Neural cell (in vitro differentiated cells): ENCODE measurements at regions not wholly inside any gene's neighbourhood (a gene's known extent, or its start where the extent isn't known, plus 50 kb on each side); places are given as distances from the start of the nearest gene placed in this dataset.

Experiments used
- EP300 ChIP-seq: fragments of 450-650 bp; conservative IDR thresholded peaks from 2 replicates; pipeline ENCODE4 v1.6.1; 2014; ENCODE audit warnings: antibody characterized with exemption, mild to moderate bottlenecking, moderate library complexity; ENCODE audit not compliant: poor library complexity, severe bottlenecking
- EZH2 ChIP-seq: fragments of 200-600, 300-800 bp; shearing (Covaris generic), sonication (generic); IDR thresholded peaks from 2 replicates; pipeline ENCODE4 v1.6.1; 2014; ENCODE audit warnings: antibody characterized with exemption, low read length, borderline replicate concordance, mild to moderate bottlenecking; ENCODE audit not compliant: insufficient read depth, poor library complexity, severe bottlenecking
- POLR2AphosphoS5 ChIP-seq: IDR thresholded peaks from 2 replicates; pipeline ENCODE4 v1.6.1; 2012
- RAD21 ChIP-seq: fragments of 450-650 bp; conservative IDR thresholded peaks from 2 replicates; pipeline ENCODE4 v1.6.1; 2014; ENCODE audit warnings: antibody characterized with exemption, mild to moderate bottlenecking, moderate library complexity
- SMC3 ChIP-seq: fragments of 450-650 bp; conservative IDR thresholded peaks from 2 replicates; pipeline ENCODE4 v1.6.1; 2014; ENCODE audit warnings: antibody characterized with exemption, mild to moderate bottlenecking, moderate library complexity; ENCODE audit not compliant: poor library complexity
- TF ChIP-seq, protein P1 (sequence below): fragments of 450-650 bp; IDR thresholded peaks from 2 replicates; pipeline ENCODE4 v1.5.1; 2014; ENCODE audit warnings: antibody characterized with exemption, mild to moderate bottlenecking, moderate library complexity; ENCODE audit not compliant: poor library complexity, severe bottlenecking

GRCh38 chr13:61612192-61612591 is 196.5 kb upstream of the PCDH20 start:
- TF ChIP-seq, protein P1, sequence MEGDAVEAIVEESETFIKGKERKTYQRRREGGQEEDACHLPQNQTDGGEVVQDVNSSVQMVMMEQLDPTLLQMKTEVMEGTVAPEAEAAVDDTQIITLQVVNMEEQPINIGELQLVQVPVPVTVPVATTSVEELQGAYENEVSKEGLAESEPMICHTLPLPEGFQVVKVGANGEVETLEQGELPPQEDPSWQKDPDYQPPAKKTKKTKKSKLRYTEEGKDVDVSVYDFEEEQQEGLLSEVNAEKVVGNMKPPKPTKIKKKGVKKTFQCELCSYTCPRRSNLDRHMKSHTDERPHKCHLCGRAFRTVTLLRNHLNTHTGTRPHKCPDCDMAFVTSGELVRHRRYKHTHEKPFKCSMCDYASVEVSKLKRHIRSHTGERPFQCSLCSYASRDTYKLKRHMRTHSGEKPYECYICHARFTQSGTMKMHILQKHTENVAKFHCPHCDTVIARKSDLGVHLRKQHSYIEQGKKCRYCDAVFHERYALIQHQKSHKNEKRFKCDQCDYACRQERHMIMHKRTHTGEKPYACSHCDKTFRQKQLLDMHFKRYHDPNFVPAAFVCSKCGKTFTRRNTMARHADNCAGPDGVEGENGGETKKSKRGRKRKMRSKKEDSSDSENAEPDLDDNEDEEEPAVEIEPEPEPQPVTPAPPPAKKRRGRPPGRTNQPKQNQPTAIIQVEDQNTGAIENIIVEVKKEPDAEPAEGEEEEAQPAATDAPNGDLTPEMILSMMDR: no peak
- TF ChIP-seq EP300: no peak
- no peak for TF ChIP-seq POLR2AphosphoS5
- no peak for TF ChIP-seq EZH2
- no peak for TF ChIP-seq RAD21
- TF ChIP-seq SMC3: no peak
